Adrenal gland (tissue), 5 donors: ENCODE measurements at regions not wholly inside any gene's neighbourhood (a gene's known extent, or its start where the extent isn't known, plus 50 kb on each side); places are given as distances from the start of the nearest gene placed in this dataset.

Experiments
- POLR2A ChIP-seq, 2 donors: fragments of 450-650 bp; IDR thresholded peaks; one replicate each; pipeline ENCODE4 v1.6.1; 2017; ENCODE audit warnings: antibody characterized with exemption in 2 of 2, mild to moderate bottlenecking in 2 of 2, moderate library complexity in 1 of 2
- TF ChIP-seq, protein P1 (sequence below), 6 experiments: fragments of 450-650 bp in 4 of 6; fragments of 200-600 bp in 2 of 6; sonication (generic) in 1 of 6; IDR thresholded peaks; 1 replicate in 5 of 6; 2 replicates in 1 of 6; pipeline versions ENCODE4 v1.5.1 to v1.8.0; 2016 to 2021; ENCODE audit warnings: antibody characterized with exemption in 6 of 6, mild to moderate bottlenecking in 2 of 6, moderate library complexity in 1 of 6
- donor health status: DM: no; HTN: no; CAD: no.

- TF ChIP-seq, protein P1, sequence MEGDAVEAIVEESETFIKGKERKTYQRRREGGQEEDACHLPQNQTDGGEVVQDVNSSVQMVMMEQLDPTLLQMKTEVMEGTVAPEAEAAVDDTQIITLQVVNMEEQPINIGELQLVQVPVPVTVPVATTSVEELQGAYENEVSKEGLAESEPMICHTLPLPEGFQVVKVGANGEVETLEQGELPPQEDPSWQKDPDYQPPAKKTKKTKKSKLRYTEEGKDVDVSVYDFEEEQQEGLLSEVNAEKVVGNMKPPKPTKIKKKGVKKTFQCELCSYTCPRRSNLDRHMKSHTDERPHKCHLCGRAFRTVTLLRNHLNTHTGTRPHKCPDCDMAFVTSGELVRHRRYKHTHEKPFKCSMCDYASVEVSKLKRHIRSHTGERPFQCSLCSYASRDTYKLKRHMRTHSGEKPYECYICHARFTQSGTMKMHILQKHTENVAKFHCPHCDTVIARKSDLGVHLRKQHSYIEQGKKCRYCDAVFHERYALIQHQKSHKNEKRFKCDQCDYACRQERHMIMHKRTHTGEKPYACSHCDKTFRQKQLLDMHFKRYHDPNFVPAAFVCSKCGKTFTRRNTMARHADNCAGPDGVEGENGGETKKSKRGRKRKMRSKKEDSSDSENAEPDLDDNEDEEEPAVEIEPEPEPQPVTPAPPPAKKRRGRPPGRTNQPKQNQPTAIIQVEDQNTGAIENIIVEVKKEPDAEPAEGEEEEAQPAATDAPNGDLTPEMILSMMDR (IDR thresholded peaks at IDR 0.05): no peak
- TF ChIP-seq POLR2A (IDR thresholded peaks at IDR 0.05): no peak
These were observed 389.2 kb downstream of the FBXO15 start for GRCh38 chr18:73758446-73758845.
